A673 (cell line): ENCODE measurements at regions not wholly inside any gene's neighbourhood (a gene's known extent, or its start where the extent isn't known, plus 50 kb on each side); places are given as distances from the start of the nearest gene placed in this dataset.

Source experiments
- EZH2 ChIP-seq: fragments of 200-600 bp; sonication (generic); IDR thresholded peaks from 2 replicates; pipeline ENCODE4 v1.6.1; 2017; ENCODE audit warnings: borderline replicate concordance, low read depth, mild to moderate bottlenecking, mixed read lengths, antibody characterized with exemption, low read length; ENCODE audit not compliant: poor library complexity, severe bottlenecking
- TF ChIP-seq, protein P1 (sequence below): fragments of 300-800, 200-600 bp; sonication (generic); conservative IDR thresholded peaks from 2 replicates; pipeline ENCODE4 v1.5.1; 2017; ENCODE audit warnings: low read depth, mild to moderate bottlenecking, antibody characterized with exemption, low read length, moderate library complexity, mixed read lengths

DNA sequence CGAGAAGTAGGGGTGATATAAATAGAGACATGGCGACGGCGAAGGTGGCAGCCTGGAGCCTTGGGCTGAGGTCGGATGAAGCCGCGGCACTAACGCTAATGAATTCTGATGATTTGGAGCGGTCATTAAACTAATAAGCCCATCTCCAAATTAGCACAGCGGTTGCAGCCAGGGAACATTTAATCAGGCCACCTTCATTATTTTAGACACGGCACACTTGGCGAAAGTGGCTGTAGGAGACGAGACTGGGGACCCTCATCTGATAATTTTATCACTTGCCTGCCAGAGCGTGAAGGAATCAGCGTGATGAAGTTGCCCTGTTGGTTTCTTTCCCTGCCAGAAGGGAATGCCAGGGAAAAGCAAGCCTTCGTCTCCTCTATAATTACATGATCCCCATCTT lies 664.3 kb upstream of the TBX3 start:
- TF ChIP-seq, protein P1, sequence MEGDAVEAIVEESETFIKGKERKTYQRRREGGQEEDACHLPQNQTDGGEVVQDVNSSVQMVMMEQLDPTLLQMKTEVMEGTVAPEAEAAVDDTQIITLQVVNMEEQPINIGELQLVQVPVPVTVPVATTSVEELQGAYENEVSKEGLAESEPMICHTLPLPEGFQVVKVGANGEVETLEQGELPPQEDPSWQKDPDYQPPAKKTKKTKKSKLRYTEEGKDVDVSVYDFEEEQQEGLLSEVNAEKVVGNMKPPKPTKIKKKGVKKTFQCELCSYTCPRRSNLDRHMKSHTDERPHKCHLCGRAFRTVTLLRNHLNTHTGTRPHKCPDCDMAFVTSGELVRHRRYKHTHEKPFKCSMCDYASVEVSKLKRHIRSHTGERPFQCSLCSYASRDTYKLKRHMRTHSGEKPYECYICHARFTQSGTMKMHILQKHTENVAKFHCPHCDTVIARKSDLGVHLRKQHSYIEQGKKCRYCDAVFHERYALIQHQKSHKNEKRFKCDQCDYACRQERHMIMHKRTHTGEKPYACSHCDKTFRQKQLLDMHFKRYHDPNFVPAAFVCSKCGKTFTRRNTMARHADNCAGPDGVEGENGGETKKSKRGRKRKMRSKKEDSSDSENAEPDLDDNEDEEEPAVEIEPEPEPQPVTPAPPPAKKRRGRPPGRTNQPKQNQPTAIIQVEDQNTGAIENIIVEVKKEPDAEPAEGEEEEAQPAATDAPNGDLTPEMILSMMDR, result no peak
- TF ChIP-seq EZH2, result no peak
